SK-MEL-5 (cell line): ENCODE measurements at regions not wholly inside any gene's neighbourhood (a gene's known extent, or its start where the extent isn't known, plus 50 kb on each side); places are given as distances from the start of the nearest gene placed in this dataset.
"Not testable (repeated sequence)": the region's sequence is repeated elsewhere in the genome, so short reads cannot be mapped to it uniquely, and the experiment has no call there.

Source experiments
- DNase-seq: peaks from one replicate; pipeline ENCODE4 v3.0.0-alpha.2; 2016; ENCODE audit warnings: low read depth, low spot score
- in situ Hi-C: cut with HindIII; loops from 2 replicates; pipeline ENCODE4 v1.10.0; 2016; ENCODE audit warnings: low sequenced_read_pairs, high pct_unique_total_duplicates, low pct_unique_long_range_greater_than_20kb

DNA sequence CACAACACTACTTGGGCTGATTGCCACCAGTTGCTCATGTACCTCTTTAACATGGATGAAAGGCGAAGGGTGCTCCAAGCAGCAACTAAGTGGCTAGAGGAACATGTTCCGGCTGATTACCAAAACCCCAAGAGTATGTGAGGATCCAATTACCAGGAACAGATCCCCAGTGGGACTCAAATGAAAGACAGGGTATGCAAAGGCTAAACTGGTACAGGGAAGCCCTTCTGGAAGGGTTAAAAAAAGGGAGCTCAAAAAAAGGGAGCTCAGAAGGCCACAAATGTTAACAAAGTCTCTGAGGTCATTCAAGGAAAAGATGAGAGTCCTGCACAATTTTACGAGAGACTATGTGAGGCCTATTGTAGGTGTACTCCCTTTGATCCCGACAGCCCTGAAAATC lies 604.7 kb downstream of the UQCRFS1 start:
- DNase-seq: no peak
- in situ Hi-C loops: no loop called here

DNA sequence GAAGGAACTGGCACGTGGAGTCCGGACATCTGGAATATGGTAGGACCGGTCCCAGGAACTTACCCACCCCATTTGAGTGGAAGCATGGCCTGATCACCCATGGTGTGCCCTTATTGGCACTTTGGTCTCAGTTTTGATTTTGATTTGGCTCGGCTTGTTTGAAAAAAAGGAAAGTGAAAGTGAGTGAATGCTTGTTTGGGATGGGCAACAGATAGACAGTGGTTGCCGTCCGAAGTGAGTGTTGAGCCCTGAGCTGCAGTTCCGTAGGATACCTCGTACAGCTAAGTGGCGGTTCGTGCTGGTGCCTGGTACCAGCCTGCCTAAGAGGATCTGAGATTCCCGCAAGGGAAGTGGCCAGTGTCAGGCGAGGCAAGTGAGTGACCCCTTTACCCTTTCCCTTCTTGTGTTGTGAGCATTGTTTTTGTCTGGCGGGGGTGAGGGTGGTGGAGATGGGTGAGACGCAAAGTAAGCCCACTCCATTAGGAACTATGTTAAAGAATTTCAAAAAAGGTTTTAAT lies 605.8 kb downstream of the UQCRFS1 start:
- in situ Hi-C loops: no loop called here
- no peak for DNase-seq

DNA sequence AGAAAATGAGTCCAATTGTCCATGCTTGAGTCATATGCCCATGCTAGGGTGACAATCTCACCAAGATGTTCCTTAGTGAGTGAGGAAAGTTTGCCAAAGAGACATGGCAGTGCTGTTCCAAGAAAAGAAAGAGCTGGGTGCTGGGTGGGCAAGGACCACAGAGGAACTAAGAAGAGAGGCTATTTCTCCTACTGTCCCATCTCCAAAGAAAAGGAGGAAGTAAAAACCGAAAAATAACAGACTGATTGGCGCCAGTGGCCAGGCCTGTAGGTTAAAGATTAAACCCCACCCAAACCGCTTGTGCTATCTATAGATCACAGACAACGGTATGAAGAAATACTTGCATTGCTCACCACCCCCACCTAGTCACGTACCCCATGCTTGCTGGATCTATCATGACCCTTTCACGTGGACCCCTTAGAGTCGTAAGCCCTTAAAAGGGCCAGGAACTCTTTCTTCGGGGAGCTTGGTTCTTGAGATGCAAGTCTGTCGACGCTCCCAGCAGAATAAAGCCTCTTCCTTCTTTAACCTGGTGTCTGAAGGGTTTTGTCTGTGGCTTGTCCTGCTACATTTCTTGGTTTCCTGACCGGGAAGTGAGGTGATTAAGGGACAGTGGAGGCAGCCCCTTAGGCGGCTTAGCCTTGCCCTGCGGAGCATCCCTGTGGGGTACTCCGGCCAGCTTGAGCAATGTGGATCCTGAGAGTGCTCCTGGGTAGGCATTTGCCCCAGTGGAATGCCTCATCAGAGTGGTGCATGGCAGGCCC lies 606.5 kb downstream of the UQCRFS1 start:
- in situ Hi-C loops: no loop called here
- no peak for DNase-seq

DNA sequence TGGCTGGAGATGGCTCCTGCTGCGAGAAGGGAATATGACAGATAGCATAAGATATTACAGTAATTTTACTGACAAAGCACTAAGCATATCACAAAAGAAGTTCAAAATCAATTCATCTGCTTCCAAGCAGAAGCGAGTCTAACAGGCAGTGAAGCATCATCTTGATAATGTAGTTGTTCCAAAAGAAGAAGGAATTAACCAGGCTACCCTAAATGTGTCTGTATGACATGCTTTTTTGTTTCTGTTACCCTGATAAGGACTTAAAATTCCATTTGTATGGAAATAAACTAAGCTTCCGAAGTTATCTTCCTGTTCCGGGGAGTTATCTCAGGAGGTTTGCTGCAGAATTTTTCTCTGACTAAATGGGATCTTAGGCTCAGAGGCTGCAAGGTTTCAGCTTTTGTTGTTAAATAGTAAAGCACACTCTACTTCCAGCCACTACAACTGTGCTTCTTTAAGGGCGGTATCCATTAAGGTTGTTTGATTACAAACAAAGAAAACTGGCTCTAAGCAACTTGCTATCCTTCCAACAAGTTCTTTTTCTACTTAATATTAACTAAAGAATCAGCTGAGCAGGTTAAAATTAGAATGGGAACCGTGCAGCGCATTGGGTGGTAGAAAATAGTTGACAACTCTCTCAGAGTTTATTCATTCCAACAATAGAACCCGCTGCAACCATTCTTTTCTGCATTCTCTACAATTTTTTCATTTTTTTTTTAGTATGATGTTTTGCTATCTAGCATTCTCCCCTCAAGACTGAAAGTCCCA lies 607.3 kb downstream of the UQCRFS1 start:
- in situ Hi-C loops: no loop called here

DNA sequence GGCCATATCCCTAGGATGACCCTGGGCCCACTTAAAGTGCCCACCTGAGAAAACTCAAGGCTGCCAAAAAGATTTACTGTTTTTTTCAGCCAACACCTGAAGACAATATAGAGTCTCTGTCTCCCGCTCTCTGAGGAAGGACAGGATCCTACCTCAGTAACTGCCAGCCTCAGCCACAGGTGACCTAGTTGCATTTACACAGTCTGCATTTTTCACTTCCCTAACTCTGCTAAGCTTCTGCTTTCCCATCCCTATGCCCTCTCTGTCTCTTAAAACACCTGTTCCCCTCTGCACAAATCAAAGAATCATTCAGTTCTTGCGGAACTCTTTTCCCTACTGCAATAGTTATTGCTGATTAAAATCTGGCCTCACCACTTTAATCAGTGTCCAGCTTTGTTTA lies 609.5 kb downstream of the UQCRFS1 start:
- no peak for DNase-seq
- in situ Hi-C loops: no loop called here

More for the DNA sequence above, 607.3 kb downstream of the UQCRFS1 start:
- no peak for DNase-seq

DNA sequence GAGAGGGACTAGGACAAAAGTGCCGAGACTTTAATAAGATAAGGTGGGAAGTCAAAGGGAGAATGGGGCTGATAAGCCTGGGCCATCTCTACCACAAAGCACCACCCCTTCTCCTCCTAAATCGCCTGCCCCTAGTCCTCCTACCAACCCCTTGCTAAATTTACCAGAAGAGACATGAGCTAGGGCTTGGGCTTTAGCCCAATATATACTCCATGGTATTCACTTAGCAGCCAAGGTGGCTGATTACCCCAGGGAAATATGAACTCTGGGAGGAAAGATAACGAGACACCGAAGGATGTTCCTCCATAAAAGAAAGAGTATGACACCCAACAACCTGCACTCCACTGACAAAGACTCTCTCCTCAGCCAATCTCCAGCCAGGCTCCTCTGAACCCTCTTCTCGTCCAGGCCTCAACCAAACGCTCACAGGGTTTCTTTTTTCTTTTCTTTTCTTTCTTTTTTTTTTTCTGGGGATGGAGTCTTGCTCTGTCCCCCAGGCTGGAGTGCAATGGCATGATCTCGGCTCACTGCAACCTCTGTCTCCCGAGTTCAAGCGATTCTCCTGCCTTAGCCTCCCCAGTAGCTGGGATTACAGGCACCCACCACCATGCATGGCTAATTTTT lies 610.2 kb downstream of the UQCRFS1 start:
- DNase-seq: no peak
- in situ Hi-C loops: no loop called here

DNA sequence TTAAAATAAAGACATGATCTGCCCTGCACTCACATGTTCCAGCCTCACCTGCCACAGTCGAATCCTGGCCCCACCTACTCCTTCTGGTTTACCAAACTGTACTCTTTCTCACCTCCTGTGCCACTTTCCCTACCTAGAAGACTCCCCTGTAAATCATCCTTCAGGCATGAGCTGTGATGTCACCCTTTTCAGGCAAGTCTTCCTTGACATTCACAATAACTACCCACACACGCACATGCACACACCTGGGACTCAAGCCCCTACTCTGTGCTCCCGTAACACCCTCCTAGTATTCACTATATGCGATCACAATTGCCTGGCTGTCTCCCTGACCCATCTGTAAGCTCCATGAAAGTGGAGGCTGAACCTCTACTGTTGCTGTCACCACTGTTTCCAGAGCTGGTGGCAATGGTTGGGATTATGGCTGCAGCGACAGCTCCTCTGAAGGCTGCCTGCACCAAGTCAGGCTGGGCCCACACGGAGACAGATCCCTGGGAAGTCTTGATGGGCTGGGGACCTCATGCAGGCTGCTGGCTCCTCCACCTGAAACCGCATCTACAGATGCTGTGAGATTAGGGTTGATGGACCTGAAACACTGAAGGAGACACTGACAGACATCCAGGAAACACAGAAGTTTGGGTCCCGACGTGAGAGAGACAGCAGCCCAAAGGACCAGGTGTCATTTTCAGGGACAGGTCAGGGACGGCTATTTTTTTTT lies 611.1 kb downstream of the UQCRFS1 start:
- no peak for DNase-seq
- in situ Hi-C loops: no loop called here

DNA sequence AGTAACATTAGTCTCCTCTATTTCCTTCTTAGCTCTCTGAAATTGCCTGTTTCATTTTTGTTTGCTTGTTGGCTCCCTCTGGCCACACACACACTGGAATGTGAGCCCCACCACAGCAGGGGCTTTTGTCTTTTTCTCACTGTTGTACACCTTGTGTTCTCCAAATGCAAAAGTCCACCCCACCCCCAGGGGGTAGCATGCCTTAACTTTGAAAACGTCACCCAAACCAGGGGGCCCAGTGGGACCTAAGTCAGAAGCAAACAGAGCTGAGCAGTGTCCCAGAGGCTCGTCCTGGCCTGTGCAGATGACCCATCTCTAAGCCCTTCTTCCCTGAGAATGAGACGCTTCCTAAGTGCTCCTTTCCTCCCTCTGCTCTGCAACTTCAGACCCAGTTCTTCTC lies 614.1 kb downstream of the UQCRFS1 start:
- in situ Hi-C loops: no loop called here
- no peak for DNase-seq

DNA sequence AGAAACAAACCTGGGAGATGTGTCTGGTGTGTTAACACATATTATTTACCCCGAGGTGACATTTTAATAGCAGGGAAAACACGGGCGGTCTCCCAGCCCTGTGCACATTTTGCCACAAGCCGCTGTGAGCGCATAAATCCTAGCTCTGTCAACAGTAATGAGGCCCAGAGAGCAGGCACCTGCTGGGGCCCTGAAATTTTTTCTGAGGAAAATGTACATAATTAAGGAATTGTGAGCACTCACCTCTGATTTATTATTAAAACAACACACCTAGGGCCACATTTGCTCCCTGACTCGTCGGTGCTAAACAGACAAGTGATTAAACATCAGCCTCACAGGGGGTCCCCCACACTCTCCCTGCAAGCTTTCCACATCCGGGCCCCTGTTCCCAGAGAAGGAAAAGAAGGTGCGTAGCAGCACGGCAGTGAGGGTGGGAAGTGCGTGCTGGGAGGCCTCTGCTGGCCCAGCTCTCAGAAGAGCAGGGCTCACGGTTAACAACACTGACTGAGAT lies 616.3 kb downstream of the UQCRFS1 start:
- no peak for DNase-seq
- in situ Hi-C loops: no loop called here

DNA sequence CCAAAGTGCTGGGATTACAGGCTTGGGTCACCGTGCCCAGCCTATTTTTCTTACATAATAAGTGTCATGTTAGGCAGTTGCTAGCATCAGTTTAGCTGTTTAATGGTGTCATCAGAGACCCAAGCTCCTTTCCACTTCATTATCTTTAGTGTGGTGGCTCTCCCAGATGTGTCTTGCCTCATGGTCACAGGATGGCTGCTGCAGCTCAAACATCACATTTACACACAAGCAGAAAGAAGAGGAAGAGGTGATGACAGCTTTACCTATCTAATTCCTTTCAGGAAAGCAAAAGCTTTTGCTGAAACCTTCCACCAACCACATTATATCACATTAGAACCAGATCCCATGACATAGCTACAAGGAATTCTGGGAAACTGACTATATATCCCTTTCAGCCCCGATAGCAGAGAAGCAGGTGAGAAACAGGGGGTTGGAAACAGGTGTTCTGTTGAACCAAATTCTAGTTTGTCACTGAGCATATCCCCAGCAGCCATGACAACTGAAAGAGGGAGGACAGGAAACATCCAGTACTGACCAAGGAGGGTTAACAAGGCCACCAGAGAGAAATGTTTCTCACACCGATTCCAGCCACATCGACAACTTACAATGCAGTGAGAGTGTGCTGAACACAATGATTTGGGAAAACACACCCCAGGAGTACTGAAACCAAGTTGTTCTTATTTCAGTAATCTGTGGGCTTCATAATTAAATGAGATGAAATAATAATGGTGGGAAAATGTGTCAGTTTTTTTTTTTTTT lies 617.0 kb downstream of the UQCRFS1 start:
- no peak for DNase-seq
- in situ Hi-C loops: no loop called here

DNA sequence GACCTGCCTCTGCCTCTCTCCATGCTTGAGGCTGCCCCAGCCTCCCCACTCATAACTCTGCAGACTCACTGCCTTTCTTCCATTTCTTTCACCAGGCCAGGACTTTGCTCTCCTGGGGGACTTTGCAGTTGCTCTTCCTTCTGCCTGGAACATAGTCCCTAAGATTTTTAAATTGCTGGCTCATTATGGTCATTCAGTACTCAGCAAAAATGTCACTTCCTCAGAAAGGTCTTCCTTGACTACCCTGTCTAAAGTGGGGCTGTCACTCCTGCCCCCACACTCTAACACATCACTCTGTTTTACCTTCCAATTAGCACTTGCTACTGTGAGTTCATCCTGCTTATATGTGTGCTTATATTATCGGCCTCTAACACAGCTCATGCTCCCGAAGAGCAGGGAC lies 618.2 kb downstream of the UQCRFS1 start:
- in situ Hi-C loops: no loop called here
- DNase-seq: no peak

DNA sequence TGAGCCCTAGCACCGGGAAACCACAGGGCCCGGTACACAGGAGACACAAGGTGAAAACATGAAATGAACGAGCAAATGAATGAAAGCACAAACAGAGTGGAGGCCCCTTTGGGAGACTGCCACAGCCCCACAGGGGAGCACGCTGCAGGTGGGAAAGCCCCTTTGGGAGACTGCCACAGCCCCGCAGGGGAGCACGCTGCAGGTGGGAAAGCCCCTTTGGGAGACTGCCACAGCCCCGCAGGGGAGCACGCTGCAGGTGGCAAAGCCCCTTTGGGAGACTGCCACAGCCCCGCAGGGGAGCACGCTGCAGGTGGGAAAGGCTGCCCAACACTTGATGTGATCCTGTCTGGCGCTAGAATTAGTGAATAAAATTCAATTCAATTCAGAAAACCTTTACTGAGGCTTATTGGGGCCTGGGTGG lies 623.0 kb downstream of the UQCRFS1 start:
- DNase-seq, in situ Hi-C loops: not testable (repeated sequence)

DNA sequence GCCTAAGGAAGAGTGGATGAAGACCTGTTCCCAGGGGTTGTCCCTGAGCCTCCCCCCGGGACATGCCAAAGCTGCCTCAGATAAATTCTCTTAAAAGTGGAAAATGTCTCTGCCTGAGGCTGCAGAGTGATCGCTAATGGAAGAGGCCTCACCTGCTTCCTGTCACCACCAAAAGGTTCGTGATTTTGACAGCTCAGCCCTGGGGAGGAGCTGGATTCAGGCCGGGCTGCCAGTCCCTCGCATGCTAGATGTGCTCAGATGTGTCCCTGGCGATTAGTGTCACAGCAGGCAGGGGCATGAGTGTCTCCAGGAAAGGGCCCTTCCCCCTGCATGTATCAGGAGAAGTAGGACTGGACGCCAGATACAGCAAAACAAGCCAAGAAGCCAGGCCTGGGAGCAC lies 626.5 kb downstream of the UQCRFS1 start:
- in situ Hi-C loops: no loop called here
- no peak for DNase-seq

DNA sequence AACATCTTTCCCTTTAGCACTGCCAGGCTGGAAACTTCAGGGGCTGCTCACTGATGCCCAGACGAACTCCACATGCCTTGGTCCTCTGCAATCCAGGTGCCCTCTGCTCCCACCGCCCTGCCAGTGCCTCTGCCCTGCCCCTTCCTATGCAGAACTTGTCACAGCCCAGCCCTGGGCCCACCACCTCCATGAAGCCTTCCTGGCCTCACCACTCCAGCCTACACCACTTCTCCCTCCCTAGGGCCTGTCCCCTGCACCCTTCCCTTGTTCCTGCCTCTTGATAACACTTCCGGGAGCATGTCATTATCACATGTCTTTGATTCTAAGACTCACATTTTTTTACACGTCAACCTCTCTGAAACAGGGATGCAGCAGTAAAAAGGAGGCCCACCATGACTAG lies 627.2 kb downstream of the UQCRFS1 start:
- no peak for DNase-seq

DNA sequence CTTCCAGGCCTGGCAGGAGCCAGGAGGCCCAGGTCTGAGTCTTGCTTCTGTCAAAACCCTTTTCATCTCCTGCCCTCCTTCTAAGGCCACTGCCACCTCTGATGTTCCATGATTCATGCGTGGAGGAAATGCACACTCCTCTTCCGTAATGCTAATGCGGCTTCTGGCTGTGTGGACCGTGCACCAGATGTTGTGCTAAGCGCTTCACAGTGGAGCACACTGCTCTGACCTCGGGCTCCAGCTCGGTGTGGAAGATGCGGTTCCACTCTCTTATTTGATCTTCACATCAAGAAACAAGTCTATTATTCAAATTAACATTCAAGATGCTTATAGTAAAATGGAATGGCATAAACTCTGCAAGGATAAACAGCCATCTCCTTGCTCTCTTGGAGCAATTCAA lies 629.2 kb downstream of the UQCRFS1 start:
- DNase-seq: no peak
- in situ Hi-C loops: no loop called here

More for the DNA sequence above, 627.2 kb downstream of the UQCRFS1 start:
- in situ Hi-C loops: no loop called here

DNA sequence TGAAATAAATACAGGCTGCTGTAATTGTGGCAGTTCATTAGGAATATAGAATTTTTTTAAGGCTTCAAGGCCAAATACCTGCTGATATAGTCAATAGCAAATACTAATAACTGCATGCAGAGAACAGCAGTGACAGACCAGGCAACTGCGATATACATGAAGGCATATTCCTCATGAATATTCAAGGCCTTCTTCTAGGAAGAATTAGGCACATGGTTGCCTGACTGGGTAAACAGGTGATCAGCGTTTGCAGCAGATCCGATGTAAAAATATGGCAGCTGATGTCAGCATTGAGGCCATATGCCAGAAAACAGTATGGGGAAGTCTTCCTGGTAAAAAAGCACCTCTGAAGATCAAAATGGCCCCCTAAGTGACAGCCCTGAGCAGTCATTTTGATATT lies 629.7 kb downstream of the UQCRFS1 start:
- in situ Hi-C loops: no loop called here
- no peak for DNase-seq

DNA sequence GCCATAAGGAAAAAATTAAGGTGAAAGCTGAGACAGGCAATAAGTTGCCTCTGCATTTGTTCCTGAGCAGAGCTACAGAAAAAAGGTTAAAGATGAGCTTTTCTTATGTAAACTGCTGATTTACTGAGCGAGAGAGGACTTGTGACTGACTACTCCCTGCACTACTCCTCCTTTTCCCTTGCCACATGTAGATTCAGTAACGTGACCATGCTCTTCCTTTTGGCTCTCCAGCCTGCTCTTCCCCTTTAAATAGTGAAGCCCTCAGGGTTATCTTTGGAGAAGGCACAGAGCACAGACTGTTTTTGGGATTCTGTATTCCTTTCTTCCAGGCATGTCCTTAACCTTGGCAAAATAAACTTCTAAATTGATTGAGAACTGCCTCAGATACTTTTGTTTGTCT lies 630.2 kb downstream of the UQCRFS1 start:
- in situ Hi-C loops: no loop called here
- peak; percentile 23 for DNase-seq
